Fibroblast of mammary gland (primary cell): ENCODE measurements at regions not wholly inside any gene's neighbourhood (a gene's known extent, or its start where the extent isn't known, plus 50 kb on each side); places are given as distances from the start of the nearest gene placed in this dataset.

Source experiments
- DNase-seq: peaks from one replicate; pipeline ENCODE4 v3.0.0-alpha.2; 2010; ENCODE audit warnings: low read depth
- H3K4me3 ChIP-seq: 2 replicates; pipeline ENCODE4 v1.5.1; 2011; ENCODE audit warnings: low read depth, mild to moderate bottlenecking, low read length, moderate library complexity; ENCODE audit not compliant: control insufficient read depth
- TF ChIP-seq, protein P1 (sequence below): conservative IDR thresholded peaks from 2 replicates; pipeline ENCODE4 v1.5.1; 2011; ENCODE audit warnings: low read depth, low read length, inconsistent platforms; ENCODE audit not compliant: control insufficient read depth, insufficient read depth

DNA sequence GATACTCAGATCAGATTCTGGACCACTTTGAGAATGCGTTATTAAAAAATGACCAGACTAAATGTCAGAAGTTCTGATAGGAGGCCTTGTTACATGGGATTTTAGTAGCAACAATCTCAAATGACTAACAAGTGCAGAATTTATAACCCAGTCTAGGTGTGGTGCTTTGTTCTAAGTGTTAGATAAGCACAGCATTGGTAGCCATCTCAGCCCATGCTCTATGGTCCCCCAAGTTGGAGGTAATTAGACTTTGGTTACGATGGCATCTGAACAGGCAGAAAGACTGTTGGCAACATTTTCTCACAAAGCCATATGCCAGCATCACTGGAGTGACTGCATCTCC, 140.4 kb upstream of the RPS23 start:
- H3K4me3 ChIP-seq = no peak overlapping the region
- no peak for DNase-seq
- TF ChIP-seq, protein P1, sequence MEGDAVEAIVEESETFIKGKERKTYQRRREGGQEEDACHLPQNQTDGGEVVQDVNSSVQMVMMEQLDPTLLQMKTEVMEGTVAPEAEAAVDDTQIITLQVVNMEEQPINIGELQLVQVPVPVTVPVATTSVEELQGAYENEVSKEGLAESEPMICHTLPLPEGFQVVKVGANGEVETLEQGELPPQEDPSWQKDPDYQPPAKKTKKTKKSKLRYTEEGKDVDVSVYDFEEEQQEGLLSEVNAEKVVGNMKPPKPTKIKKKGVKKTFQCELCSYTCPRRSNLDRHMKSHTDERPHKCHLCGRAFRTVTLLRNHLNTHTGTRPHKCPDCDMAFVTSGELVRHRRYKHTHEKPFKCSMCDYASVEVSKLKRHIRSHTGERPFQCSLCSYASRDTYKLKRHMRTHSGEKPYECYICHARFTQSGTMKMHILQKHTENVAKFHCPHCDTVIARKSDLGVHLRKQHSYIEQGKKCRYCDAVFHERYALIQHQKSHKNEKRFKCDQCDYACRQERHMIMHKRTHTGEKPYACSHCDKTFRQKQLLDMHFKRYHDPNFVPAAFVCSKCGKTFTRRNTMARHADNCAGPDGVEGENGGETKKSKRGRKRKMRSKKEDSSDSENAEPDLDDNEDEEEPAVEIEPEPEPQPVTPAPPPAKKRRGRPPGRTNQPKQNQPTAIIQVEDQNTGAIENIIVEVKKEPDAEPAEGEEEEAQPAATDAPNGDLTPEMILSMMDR = no peak

GRCh38 chr5:82417776-82418607, 139.8 kb upstream of the RPS23 start:
- DNase-seq = peak; percentile 47
- no peak overlapping the region for H3K4me3 ChIP-seq
- TF ChIP-seq, protein P1 = no peak

GRCh38 chr5:82416512-82416911, 138.4 kb upstream of the RPS23 start:
- DNase-seq = no peak
- no peak overlapping the region for H3K4me3 ChIP-seq
- TF ChIP-seq, protein P1 = no peak

- no peak overlapping the region for H3K4me3 ChIP-seq
- TF ChIP-seq, protein P1 = no peak
- DNase-seq = no peak
Measured at GRCh38 chr5:82414041-82414388, 135.9 kb upstream of the RPS23 start.

GRCh38 chr5:82413302-82414040, 135.3 kb upstream of the RPS23 start:
- TF ChIP-seq, protein P1 = no peak
- peak; percentile 94 for DNase-seq

GRCh38 chr5:82408033-82408432, 129.9 kb upstream of the RPS23 start:
- no peak for DNase-seq
- no peak overlapping the region for H3K4me3 ChIP-seq
- TF ChIP-seq, protein P1 = no peak

More at GRCh38 chr5:82413302-82414040, 135.3 kb upstream of the RPS23 start:
- no peak overlapping the region for H3K4me3 ChIP-seq
